NCI-H510A (cell line): ENCODE measurements at regions not wholly inside any gene's neighbourhood (a gene's known extent, or its start where the extent isn't known, plus 50 kb on each side); places are given as distances from the start of the nearest gene placed in this dataset.

Source experiments
- DNase-seq: peaks from one replicate; lab custom pipeline; 2025; lab: John Stamatoyannopoulos, UW

GRCh38 chr1:38285807-38286530 is 239.4 kb upstream of the POU3F1 start:
- DNase-seq: no peak

GRCh38 chr1:38284953-38285352 is 238.4 kb upstream of the POU3F1 start:
- DNase-seq: no peak

GRCh38 chr1:38283696-38284470 is 237.3 kb upstream of the POU3F1 start:
- no peak for DNase-seq

- no peak for DNase-seq
Observed at GRCh38 chr1:38279148-38279547, 232.6 kb upstream of the POU3F1 start.

- DNase-seq: no peak
Observed at GRCh38 chr1:38277646-38278045, 231.1 kb upstream of the POU3F1 start.

GRCh38 chr1:38275960-38276359 is 229.4 kb upstream of the POU3F1 start:
- DNase-seq: no peak

- DNase-seq: no peak
Observed at GRCh38 chr1:38274974-38275373, 228.4 kb upstream of the POU3F1 start.

- no peak for DNase-seq
Observed at GRCh38 chr1:38273196-38273804, 226.7 kb upstream of the POU3F1 start.

- no peak for DNase-seq
Observed at GRCh38 chr1:38272515-38272914, 225.9 kb upstream of the POU3F1 start.

- DNase-seq: no peak
Observed at GRCh38 chr1:38270849-38271633, 224.4 kb upstream of the POU3F1 start.

- DNase-seq: no peak
Observed at GRCh38 chr1:38269923-38270848, 223.6 kb upstream of the POU3F1 start.

GRCh38 chr1:38268226-38268625 is 221.6 kb upstream of the POU3F1 start:
- DNase-seq: no peak

GRCh38 chr1:38267037-38268036 is 220.7 kb upstream of the POU3F1 start:
- DNase-seq: no peak

GRCh38 chr1:38266197-38266520 is 219.6 kb upstream of the POU3F1 start:
- no peak for DNase-seq

- no peak for DNase-seq
Observed at GRCh38 chr1:38265293-38266196, 219.0 kb upstream of the POU3F1 start.

GRCh38 chr1:38263438-38263837 is 216.8 kb upstream of the POU3F1 start:
- DNase-seq: no peak

- DNase-seq: no peak
Observed at GRCh38 chr1:38261574-38261973, 215.0 kb upstream of the POU3F1 start.

GRCh38 chr1:38258085-38258627 is 211.6 kb upstream of the POU3F1 start:
- no peak for DNase-seq

GRCh38 chr1:38257374-38257773 is 210.8 kb upstream of the POU3F1 start:
- DNase-seq: no peak
